ENCODE measurements at regions not wholly inside any gene's neighbourhood (a gene's known extent, or its start where the extent isn't known, plus 50 kb on each side); places are given as distances from the start of the nearest gene placed in this dataset.

GRCh38 chr2:121998751-121999150 is 243.3 kb downstream of the TSN start:
- Mint-ChIP-seq H3K9me3 (ENCODE audit: insufficient read depth) (no peaks in the 10 kb centered on the region), H3K4me3 (no peak overlapping the region), H3K27me3 (peaks cover 8% of the 10 kb centered on the region), H3K27ac (no peak overlapping the region), H3K4me1 (no peaks in the 10 kb centered on the region)
- Histone ChIP-seq H3K9me3 (ENCODE audit: control extremely low read depth in 1 of 3, control insufficient read depth in 2 of 3, insufficient read depth in 1 of 3, low read length in 2 of 3) (no peaks in the 10 kb centered on the region), H3K4me3 (ENCODE audit: control extremely low read depth in 1 of 5, extremely low read depth in 1 of 5, insufficient read depth in 1 of 5, low read depth in 2 of 5, low read length in 4 of 5) (no peak overlapping the region), H3K79me2 (ENCODE audit: control insufficient read depth, insufficient read depth, low read length) (no peaks in the 10 kb centered on the region), H3K4me1 (ENCODE audit: control insufficient read depth in 2 of 2, insufficient read depth in 2 of 2, low read length in 2 of 2) (no peaks in the 10 kb centered on the region), H3K27ac (ENCODE audit: low read length in 2 of 2) (no peak overlapping the region), H3K4me2 (replicated peaks; ENCODE audit: low read depth, low read length, poor library complexity, severe bottlenecking) (no peak overlapping the region), H3K36me3 (replicated peaks in 1 of 2; ENCODE audit: control extremely low read depth in 1 of 2, control insufficient read depth in 1 of 2, extremely low read depth in 1 of 2, insufficient read depth in 2 of 2, low read length in 1 of 2) (no peaks in the 10 kb centered on the region), H4K20me1 (ENCODE audit: control insufficient read depth, insufficient read depth, low read length, poor library complexity, severe bottlenecking) (no peaks in the 10 kb centered on the region), H3K27me3 (replicated peaks in 1 of 4; ENCODE audit: control extremely low read depth in 1 of 4, control insufficient read depth in 3 of 4, insufficient read depth in 4 of 4, low read length in 3 of 4) (no peaks in the 10 kb centered on the region), H3K9ac (ENCODE audit: low read length) (no peak overlapping the region), H2AFZ (ENCODE audit: insufficient read depth, low read depth, low read length, poor library complexity, severe bottlenecking) (no peak overlapping the region)
- 80% methylated on average over 3 of the region's 4 CpGs for WGBS (ENCODE audit: insufficient coverage)
- ATAC-seq (ENCODE audit: low read depth): no peak
- ChIA-PET CTCF (no interaction called here), POLR2A (no interaction called here)
- TF ChIP-seq, protein P1, sequence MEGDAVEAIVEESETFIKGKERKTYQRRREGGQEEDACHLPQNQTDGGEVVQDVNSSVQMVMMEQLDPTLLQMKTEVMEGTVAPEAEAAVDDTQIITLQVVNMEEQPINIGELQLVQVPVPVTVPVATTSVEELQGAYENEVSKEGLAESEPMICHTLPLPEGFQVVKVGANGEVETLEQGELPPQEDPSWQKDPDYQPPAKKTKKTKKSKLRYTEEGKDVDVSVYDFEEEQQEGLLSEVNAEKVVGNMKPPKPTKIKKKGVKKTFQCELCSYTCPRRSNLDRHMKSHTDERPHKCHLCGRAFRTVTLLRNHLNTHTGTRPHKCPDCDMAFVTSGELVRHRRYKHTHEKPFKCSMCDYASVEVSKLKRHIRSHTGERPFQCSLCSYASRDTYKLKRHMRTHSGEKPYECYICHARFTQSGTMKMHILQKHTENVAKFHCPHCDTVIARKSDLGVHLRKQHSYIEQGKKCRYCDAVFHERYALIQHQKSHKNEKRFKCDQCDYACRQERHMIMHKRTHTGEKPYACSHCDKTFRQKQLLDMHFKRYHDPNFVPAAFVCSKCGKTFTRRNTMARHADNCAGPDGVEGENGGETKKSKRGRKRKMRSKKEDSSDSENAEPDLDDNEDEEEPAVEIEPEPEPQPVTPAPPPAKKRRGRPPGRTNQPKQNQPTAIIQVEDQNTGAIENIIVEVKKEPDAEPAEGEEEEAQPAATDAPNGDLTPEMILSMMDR (IDR thresholded peaks at IDR 0.05): no peak
- no peak for TF ChIP-seq EZH2 (IDR thresholded peaks at IDR 0.05; ENCODE audit: borderline replicate concordance, insufficient read depth, low read depth, low read length, poor library complexity, severe bottlenecking)
- intact Hi-C loops (cut with micrococcal nuclease): no loop called here
- no peak for DNase-seq

- Histone ChIP-seq H3K4me2 (replicated peaks; ENCODE audit: low read depth, low read length, poor library complexity, severe bottlenecking) (no peak overlapping the region), H3K9me3 (ENCODE audit: control extremely low read depth in 1 of 3, control insufficient read depth in 2 of 3, insufficient read depth in 1 of 3, low read length in 2 of 3) (no peaks in the 10 kb centered on the region), H2AFZ (ENCODE audit: insufficient read depth, low read depth, low read length, poor library complexity, severe bottlenecking) (no peak overlapping the region), H3K27me3 (replicated peaks in 1 of 4; ENCODE audit: control extremely low read depth in 1 of 4, control insufficient read depth in 3 of 4, insufficient read depth in 4 of 4, low read length in 3 of 4) (no peaks in the 10 kb centered on the region), H4K20me1 (ENCODE audit: control insufficient read depth, insufficient read depth, low read length, poor library complexity, severe bottlenecking) (no peaks in the 10 kb centered on the region), H3K36me3 (replicated peaks in 1 of 2; ENCODE audit: control extremely low read depth in 1 of 2, control insufficient read depth in 1 of 2, extremely low read depth in 1 of 2, insufficient read depth in 2 of 2, low read length in 1 of 2) (no peaks in the 10 kb centered on the region), H3K4me3 (ENCODE audit: control extremely low read depth in 1 of 5, extremely low read depth in 1 of 5, insufficient read depth in 1 of 5, low read depth in 2 of 5, low read length in 4 of 5) (no peak overlapping the region), H3K4me1 (ENCODE audit: control insufficient read depth in 2 of 2, insufficient read depth in 2 of 2, low read length in 2 of 2) (no peaks in the 10 kb centered on the region), H3K9ac (ENCODE audit: low read length) (no peak overlapping the region), H3K79me2 (ENCODE audit: control insufficient read depth, insufficient read depth, low read length) (no peaks in the 10 kb centered on the region), H3K27ac (ENCODE audit: low read length in 2 of 2) (no peak overlapping the region)
- H3K4me1 Mint-ChIP-seq: no peaks in the 10 kb centered on the region
- TF ChIP-seq, protein P1 (IDR thresholded peaks at IDR 0.05): no peak
- no peak for TF ChIP-seq EZH2 (IDR thresholded peaks at IDR 0.05; ENCODE audit: borderline replicate concordance, insufficient read depth, low read depth, low read length, poor library complexity, severe bottlenecking)
- intact Hi-C loops (cut with micrococcal nuclease): no loop called here
- H3K27me3 Mint-ChIP-seq: peaks cover 8% of the 10 kb centered on the region
- ATAC-seq (ENCODE audit: low read depth): no peak
- whole genome bisulfite sequencing (ENCODE audit: insufficient coverage): 16% methylated on average over 6 of the region's 6 CpGs
- H3K9me3 Mint-ChIP-seq (ENCODE audit: insufficient read depth): no peaks in the 10 kb centered on the region
- CTCF ChIA-PET: no interaction called here
- no peak for DNase-seq
- H3K27ac Mint-ChIP-seq: no peak overlapping the region
- no peak overlapping the region for H3K4me3 Mint-ChIP-seq
- POLR2A ChIA-PET: no interaction called here
Observed at GRCh38 chr2:121999264-121999663, 243.8 kb downstream of the TSN start.
